H9 (cell line): ENCODE measurements at regions not wholly inside any gene's neighbourhood (a gene's known extent, or its start where the extent isn't known, plus 50 kb on each side); places are given as distances from the start of the nearest gene placed in this dataset.

Experiments used
- DNase-seq: peaks from one replicate; pipeline ENCODE4 v3.0.0-alpha.2; 2017
- H2AFZ ChIP-seq: one replicate; pipeline ENCODE4 v1.6.1; 2013; ENCODE audit warnings: mild to moderate bottlenecking, low read length, control low read depth, moderate library complexity
- H2AK5ac ChIP-seq: 2 replicates; pipeline ENCODE4 v1.6.1; 2013; ENCODE audit warnings: low read length, control low read depth, mixed read lengths; ENCODE audit not compliant: insufficient read length
- H2BK120ac ChIP-seq: one replicate; pipeline ENCODE4 v1.6.1; 2013; ENCODE audit warnings: low read depth, mild to moderate bottlenecking, low read length, control low read depth, inconsistent platforms; ENCODE audit not compliant: poor library complexity, severe bottlenecking
- H2BK12ac ChIP-seq: 2 replicates; pipeline ENCODE4 v1.6.1; 2013; ENCODE audit warnings: low read length, control low read depth, mixed read lengths, low read depth; ENCODE audit not compliant: insufficient read length
- H2BK15ac ChIP-seq: 2 replicates; pipeline ENCODE4 v1.6.1; 2013; ENCODE audit warnings: low read depth, low read length, control low read depth
- H2BK20ac ChIP-seq: one replicate; pipeline ENCODE4 v1.6.1; 2013; ENCODE audit warnings: low read depth, mild to moderate bottlenecking, low read length, control low read depth, inconsistent platforms; ENCODE audit not compliant: poor library complexity, severe bottlenecking
- H2BK5ac ChIP-seq: 2 replicates; pipeline ENCODE4 v1.6.1; 2013; ENCODE audit warnings: low read length, control low read depth, mixed read lengths; ENCODE audit not compliant: insufficient read length
- H3K14ac ChIP-seq: 2 replicates; pipeline ENCODE4 v1.6.1; 2013; ENCODE audit warnings: low read length, control low read depth; ENCODE audit not compliant: insufficient read depth
- H3K18ac ChIP-seq: 2 replicates; pipeline ENCODE4 v1.6.1; 2013; ENCODE audit warnings: low read depth, mild to moderate bottlenecking, mixed read lengths, low read length, control low read depth; ENCODE audit not compliant: insufficient read length
- H3K23ac ChIP-seq: 2 replicates; pipeline ENCODE4 v1.6.1; 2013; ENCODE audit warnings: low read length, control low read depth, mixed read lengths, low read depth; ENCODE audit not compliant: insufficient read length
- H3K23me2 ChIP-seq: 2 replicates; pipeline ENCODE4 v1.6.1; 2013; ENCODE audit warnings: low read depth, mild to moderate bottlenecking, mixed read lengths, low read length, control low read depth; ENCODE audit not compliant: insufficient read length, poor library complexity, severe bottlenecking
- H3K27ac ChIP-seq: 2 replicates; pipeline ENCODE4 v1.5.1; 2013; ENCODE audit warnings: low read length, control low read depth, mixed read lengths, low read depth; ENCODE audit not compliant: insufficient read length
- H3K27me3 ChIP-seq: 2 replicates; pipeline ENCODE4 v1.6.1; 2013; ENCODE audit warnings: low read length, control low read depth, inconsistent platforms; ENCODE audit not compliant: insufficient read depth
- H3K4ac ChIP-seq: 2 replicates; pipeline ENCODE4 v1.6.1; 2013; ENCODE audit warnings: low read depth, mild to moderate bottlenecking, control low read depth, inconsistent platforms, low read length, moderate library complexity
- H3K4me1 ChIP-seq: 2 replicates; pipeline ENCODE4 v1.6.1; 2013; ENCODE audit warnings: low read length, control low read depth, inconsistent platforms; ENCODE audit not compliant: insufficient read depth
- H3K4me2 ChIP-seq: 2 replicates; pipeline ENCODE4 v1.6.1; 2013; ENCODE audit warnings: low read length, control low read depth, mixed read lengths; ENCODE audit not compliant: insufficient read length, insufficient read depth
- H3K56ac ChIP-seq: 2 replicates; pipeline ENCODE4 v1.6.1; 2013; ENCODE audit warnings: low read depth, mild to moderate bottlenecking, mixed read lengths, low read length, control low read depth; ENCODE audit not compliant: insufficient read length
- H3K79me1 ChIP-seq: 2 replicates; pipeline ENCODE4 v1.6.1; 2013; ENCODE audit warnings: low read depth, mild to moderate bottlenecking, moderate library complexity, low read length, control low read depth, inconsistent platforms; ENCODE audit not compliant: insufficient read depth, poor library complexity, severe bottlenecking
- H3K79me2 ChIP-seq: 2 replicates; pipeline ENCODE4 v1.6.1; 2013; ENCODE audit warnings: low read length, control low read depth, inconsistent platforms; ENCODE audit not compliant: insufficient read depth
- H3K9ac ChIP-seq: 2 replicates; pipeline ENCODE4 v1.6.1; 2013; ENCODE audit warnings: low read length, control low read depth, mixed read lengths; ENCODE audit not compliant: insufficient read length; ENCODE audit errors: extremely low read depth
- H3K9me3 ChIP-seq: one replicate; pipeline ENCODE4 v1.6.1; 2013; ENCODE audit warnings: low read depth, low read length, inconsistent platforms; ENCODE audit not compliant: control insufficient read depth
- H3T11ph ChIP-seq: one replicate; pipeline ENCODE4 v1.6.1; 2013; ENCODE audit warnings: mild to moderate bottlenecking, low read length, control low read depth, inconsistent platforms
- H4K20me1 ChIP-seq: one replicate; pipeline ENCODE4 v1.6.1; 2013; ENCODE audit not compliant: control insufficient read depth, insufficient read length, insufficient read depth
- H4K5ac ChIP-seq: 2 replicates; pipeline ENCODE4 v1.6.1; 2013; ENCODE audit warnings: low read depth, mild to moderate bottlenecking, mixed read lengths, low read length, control low read depth; ENCODE audit not compliant: insufficient read length
- H4K8ac ChIP-seq: replicated peaks from 2 replicates; pipeline ENCODE4 v1.6.1; 2013; ENCODE audit warnings: low read length, control low read depth, mixed read lengths, low read depth; ENCODE audit not compliant: insufficient read length
- H4K91ac ChIP-seq: 2 replicates; pipeline ENCODE4 v1.6.1; 2013; ENCODE audit warnings: low read depth, mild to moderate bottlenecking, moderate library complexity, mixed read lengths, low read length, control low read depth; ENCODE audit not compliant: insufficient read length
- H3K27ac Mint-ChIP-seq, 3 experiments: 2 replicates in 2 of 3; 3 replicates in 1 of 3; pipeline ENCODE4 v1.8.0; 2020 to 2021; ENCODE audit warnings: mixed read lengths in 3 of 3, mild to moderate bottlenecking in 1 of 3, moderate library complexity in 1 of 3
- H3K27me3 Mint-ChIP-seq: 2 replicates; pipeline ENCODE4 v1.8.0; 2021; ENCODE audit warnings: low read depth, mild to moderate bottlenecking, moderate library complexity, mixed read lengths
- H3K36me3 Mint-ChIP-seq, 3 experiments: 2 replicates in 2 of 3; 3 replicates in 1 of 3; pipeline ENCODE4 v1.8.0; 2020 to 2021; ENCODE audit warnings: low read depth in 3 of 3, mixed read lengths in 3 of 3; ENCODE audit not compliant: insufficient read depth in 1 of 3
- H3K4me1 Mint-ChIP-seq, 2 experiments: 2 replicates each; pipeline ENCODE4 v1.8.0; 2020; ENCODE audit warnings: mixed read lengths in 2 of 2
- H3K4me3 Mint-ChIP-seq, 2 experiments: 2 replicates in 1 of 2; 3 replicates in 1 of 2; pipeline ENCODE4 v1.8.0; 2020 to 2021; ENCODE audit warnings: mild to moderate bottlenecking in 2 of 2, mixed read lengths in 2 of 2, moderate library complexity in 1 of 2
- H3K9me3 Mint-ChIP-seq, 2 experiments: 2 replicates in 1 of 2; 3 replicates in 1 of 2; pipeline ENCODE4 v1.8.0; 2020; ENCODE audit warnings: mild to moderate bottlenecking in 2 of 2, mixed read lengths in 2 of 2, moderate library complexity in 1 of 2
- WGBS: extraction: QIAGEN DNeasy Blood & Tissue Kit; methylation state at CpG from one replicate; pipeline ENCODE4 v1.1.7; 2013; ENCODE audit warnings: missing lambda C conversion rate, low lambda C conversion rate, mixed read lengths; ENCODE audit not compliant: insufficient read length; ENCODE audit errors: extremely low coverage; 5-methylcytosine and 5-hydroxymethylcytosine counted together
- TF ChIP-seq, protein P1 (sequence below): fragments of 200-600 bp; sonication (generic); conservative IDR thresholded peaks from 3 replicates; pipeline ENCODE4 v1.8.0; 2021; ENCODE audit warnings: antibody characterized with exemption, mild to moderate bottlenecking

DNA sequence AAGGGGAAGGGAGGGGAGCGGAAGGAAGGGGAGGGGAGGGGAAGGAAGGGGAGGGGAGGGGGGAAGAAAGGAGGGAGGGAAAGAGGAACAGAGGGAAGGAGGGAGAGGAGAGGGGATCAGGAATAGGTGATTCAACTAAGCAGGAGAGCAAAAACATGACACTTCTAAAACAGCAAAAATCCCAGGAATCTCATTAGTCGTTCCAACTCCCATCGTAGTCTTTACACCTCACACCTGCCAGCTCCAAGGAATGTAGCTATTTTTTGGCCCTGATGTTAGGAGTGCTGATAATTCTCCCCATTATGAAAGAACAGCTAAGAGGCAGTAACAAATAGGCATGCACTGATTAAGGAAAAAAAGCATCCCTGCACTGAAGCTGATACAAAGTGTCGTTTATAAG is 709.9 kb upstream of the PKDCC start:
- H4K91ac ChIP-seq = no peak overlapping the region
- no peak overlapping the region for H2BK20ac ChIP-seq
- no peaks in the 10 kb centered on the region for H4K20me1 ChIP-seq
- Mint-ChIP-seq H3K4me3 (no peak overlapping the region), H3K36me3 (no peaks in the 10 kb centered on the region), H3K4me1 (peaks cover 3 to 7% of the 10 kb centered on the region in 2 experiments), H3K9me3 (0 out of 5 replicates have a peak, but pooled peaks cover 0 to 2% of the 10 kb centered on the region in 2 experiments), H3K27ac (peak overlapping the region in 1 of 3 experiments; percentile 81; a peak in 2 of 7 replicates), H3K27me3 (no peaks in the 10 kb centered on the region; the same call in 1 of the 2 replicates)
- no peak overlapping the region for H3K4me2 ChIP-seq
- no peaks in the 10 kb centered on the region for H3K9me3 ChIP-seq
- no peak overlapping the region for H3K18ac ChIP-seq
- no peak overlapping the region for H3K23ac ChIP-seq
- H3K56ac ChIP-seq = no peak overlapping the region
- H2BK120ac ChIP-seq = no peak overlapping the region
- H2AFZ ChIP-seq = no peak overlapping the region
- no peak overlapping the region for H4K8ac ChIP-seq
- peak; percentile 25 for DNase-seq
- no peaks in the 10 kb centered on the region for H3K4me1 ChIP-seq
- H2AK5ac ChIP-seq = no peak overlapping the region
- H2BK12ac ChIP-seq = no peak overlapping the region
- H2BK5ac ChIP-seq = no peak overlapping the region
- no peaks in the 10 kb centered on the region for H3K27me3 ChIP-seq
- no peak overlapping the region for H3K14ac ChIP-seq
- no peak overlapping the region for H3K27ac ChIP-seq
- no CpG with 5 or more reads among the region's 4 CpGs for WGBS
- H3T11ph ChIP-seq = no peak overlapping the region
- H4K5ac ChIP-seq = no peak overlapping the region
- H3K4ac ChIP-seq = no peak overlapping the region
- no peaks in the 10 kb centered on the region for H3K23me2 ChIP-seq
- H3K79me1 ChIP-seq = no peaks in the 10 kb centered on the region
- H3K9ac ChIP-seq = no peak overlapping the region
- H2BK15ac ChIP-seq = no peak overlapping the region
- no peaks in the 10 kb centered on the region for H3K79me2 ChIP-seq
- TF ChIP-seq, protein P1, sequence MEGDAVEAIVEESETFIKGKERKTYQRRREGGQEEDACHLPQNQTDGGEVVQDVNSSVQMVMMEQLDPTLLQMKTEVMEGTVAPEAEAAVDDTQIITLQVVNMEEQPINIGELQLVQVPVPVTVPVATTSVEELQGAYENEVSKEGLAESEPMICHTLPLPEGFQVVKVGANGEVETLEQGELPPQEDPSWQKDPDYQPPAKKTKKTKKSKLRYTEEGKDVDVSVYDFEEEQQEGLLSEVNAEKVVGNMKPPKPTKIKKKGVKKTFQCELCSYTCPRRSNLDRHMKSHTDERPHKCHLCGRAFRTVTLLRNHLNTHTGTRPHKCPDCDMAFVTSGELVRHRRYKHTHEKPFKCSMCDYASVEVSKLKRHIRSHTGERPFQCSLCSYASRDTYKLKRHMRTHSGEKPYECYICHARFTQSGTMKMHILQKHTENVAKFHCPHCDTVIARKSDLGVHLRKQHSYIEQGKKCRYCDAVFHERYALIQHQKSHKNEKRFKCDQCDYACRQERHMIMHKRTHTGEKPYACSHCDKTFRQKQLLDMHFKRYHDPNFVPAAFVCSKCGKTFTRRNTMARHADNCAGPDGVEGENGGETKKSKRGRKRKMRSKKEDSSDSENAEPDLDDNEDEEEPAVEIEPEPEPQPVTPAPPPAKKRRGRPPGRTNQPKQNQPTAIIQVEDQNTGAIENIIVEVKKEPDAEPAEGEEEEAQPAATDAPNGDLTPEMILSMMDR = no peak
